Liver (tissue), 8 donors: ENCODE measurements at regions not wholly inside any gene's neighbourhood (a gene's known extent, or its start where the extent isn't known, plus 50 kb on each side); places are given as distances from the start of the nearest gene placed in this dataset.

Source experiments
- DNase-seq: peaks from one replicate; pipeline ENCODE4 v3.0.0-alpha.2; 2017; ENCODE audit warnings: low spot score
- H3K27ac ChIP-seq, 2 donors: one replicate each; pipeline ENCODE4 v1.7.0; 2013; ENCODE audit warnings: inconsistent platforms in 2 of 2, low read length in 2 of 2, control low read depth in 1 of 2, low read depth in 1 of 2, mild to moderate bottlenecking in 1 of 2
- H3K27me3 ChIP-seq, 4 donors: one replicate each; pipeline versions ENCODE4 v1.6.1 to v1.7.0; 2013; ENCODE audit warnings: low read length in 3 of 4, inconsistent platforms in 1 of 4, mild to moderate bottlenecking in 1 of 4, moderate library complexity in 1 of 4; ENCODE audit not compliant: control insufficient read depth in 4 of 4, insufficient read depth in 4 of 4
- H3K36me3 ChIP-seq, 4 donors: one replicate each; pipeline versions ENCODE4 v1.6.1 to v1.7.0; 2013; ENCODE audit warnings: low read length in 3 of 4, mild to moderate bottlenecking in 3 of 4, low read depth in 1 of 4, moderate library complexity in 1 of 4; ENCODE audit not compliant: control insufficient read depth in 4 of 4, insufficient read depth in 3 of 4
- H3K4me1 ChIP-seq, 4 donors: one replicate each; pipeline versions ENCODE4 v1.6.1 to v1.7.0; 2013; ENCODE audit warnings: low read length in 3 of 4, mild to moderate bottlenecking in 3 of 4, moderate library complexity in 1 of 4; ENCODE audit not compliant: control insufficient read depth in 4 of 4, insufficient read depth in 4 of 4
- H3K4me3 ChIP-seq, 3 donors: one replicate each; pipeline versions ENCODE4 v1.6.1 to v1.7.0; 2013; ENCODE audit warnings: low read length in 3 of 3, control low read depth in 1 of 3, low read depth in 1 of 3, mild to moderate bottlenecking in 1 of 3
- H3K9ac ChIP-seq, 2 donors: one replicate each; pipeline ENCODE4 v1.7.0; 2013; ENCODE audit warnings: low read length in 2 of 2, mild to moderate bottlenecking in 2 of 2, moderate library complexity in 2 of 2, control low read depth in 1 of 2, low read depth in 1 of 2
- H3K9me3 ChIP-seq, 4 donors: one replicate each; pipeline versions ENCODE4 v1.6.1 to v1.7.0; 2013; ENCODE audit warnings: low read length in 3 of 4; ENCODE audit not compliant: control insufficient read depth in 4 of 4
- ATF3 ChIP-seq: IDR thresholded peaks from 2 replicates; pipeline ENCODE4 v1.6.1; 2016; ENCODE audit warnings: antibody characterized with exemption
- CTCF ChIP-seq: fragments of 150-350 bp; IDR thresholded peaks from 2 replicates; pipeline ENCODE4 v1.5.1; 2017; ENCODE audit warnings: improper control_type of control experiment, low read depth, low read length; ENCODE audit not compliant: missing input control
- EGR1 ChIP-seq, 2 donors: IDR thresholded peaks; 2 replicates each; pipeline ENCODE4 v1.6.1; 2016 to 2018; ENCODE audit warnings: antibody characterized with exemption in 2 of 2, low read depth in 2 of 2
- FOXA1 ChIP-seq: IDR thresholded peaks from 2 replicates; pipeline ENCODE4 v1.6.1; 2016; ENCODE audit warnings: antibody characterized with exemption
- FOXA2 ChIP-seq: IDR thresholded peaks from 2 replicates; pipeline ENCODE4 v1.6.1; 2016; ENCODE audit warnings: antibody characterized with exemption
- GABPA ChIP-seq, 2 donors: IDR thresholded peaks in 1 of 2; conservative IDR thresholded peaks in 1 of 2; 2 replicates each; pipeline ENCODE4 v1.6.1; 2016; ENCODE audit warnings: antibody characterized with exemption in 2 of 2, mild to moderate bottlenecking in 1 of 2, moderate library complexity in 1 of 2
- HNF4A ChIP-seq, 2 donors: conservative IDR thresholded peaks; 2 replicates each; pipeline ENCODE4 v1.6.1; 2016; ENCODE audit warnings: antibody characterized with exemption in 2 of 2, mild to moderate bottlenecking in 2 of 2
- HNF4G ChIP-seq: IDR thresholded peaks from 2 replicates; pipeline ENCODE4 v1.6.1; 2016; ENCODE audit warnings: antibody characterized with exemption
- JUND ChIP-seq, 2 donors: IDR thresholded peaks; 2 replicates each; pipeline ENCODE4 v1.6.1; 2016; ENCODE audit warnings: antibody characterized with exemption in 2 of 2
- MAX ChIP-seq: IDR thresholded peaks from 2 replicates; pipeline ENCODE4 v1.6.1; 2016; ENCODE audit warnings: antibody characterized with exemption
- NR2F2 ChIP-seq: IDR thresholded peaks from 2 replicates; pipeline ENCODE4 v1.6.1; 2016; ENCODE audit warnings: antibody characterized with exemption
- RAD21 ChIP-seq, 2 donors: IDR thresholded peaks; 2 replicates each; pipeline ENCODE4 v1.6.1; 2016; ENCODE audit warnings: antibody characterized with exemption in 2 of 2, mild to moderate bottlenecking in 2 of 2
- REST ChIP-seq: IDR thresholded peaks from 2 replicates; pipeline ENCODE4 v1.6.1; 2016; ENCODE audit warnings: antibody characterized with exemption, mild to moderate bottlenecking
- RXRA ChIP-seq, 2 donors: IDR thresholded peaks; 2 replicates each; pipeline ENCODE4 v1.6.1; 2017 to 2018; ENCODE audit warnings: antibody characterized with exemption in 2 of 2, mild to moderate bottlenecking in 1 of 2
- SP1 ChIP-seq: IDR thresholded peaks from 2 replicates; pipeline ENCODE4 v1.6.1; 2018; ENCODE audit warnings: antibody characterized with exemption, mild to moderate bottlenecking
- TAF1 ChIP-seq: conservative IDR thresholded peaks from 2 replicates; pipeline ENCODE4 v1.6.1; 2016; ENCODE audit warnings: antibody characterized with exemption, mild to moderate bottlenecking
- YY1 ChIP-seq: IDR thresholded peaks from 2 replicates; pipeline ENCODE4 v1.6.1; 2016; ENCODE audit warnings: antibody characterized with exemption, mild to moderate bottlenecking
- ZBTB33 ChIP-seq: IDR thresholded peaks from 2 replicates; pipeline ENCODE4 v1.6.1; 2016; ENCODE audit warnings: antibody characterized with exemption
- WGBS: extraction: QIAGEN DNeasy Blood & Tissue Kit; methylation state at CpG from one replicate; pipeline ENCODE4 v1.1.7; 2013; 5-methylcytosine and 5-hydroxymethylcytosine counted together
- donor health status: healthy.
- donor health status: healthy.
- donor health status: healthy.
- donor health status: healthy.
- donor health status: healthy.

- Histone ChIP-seq H3K27ac (no peak overlapping the region), H3K4me3 (no peak overlapping the region), H3K36me3 (no peaks in the 10 kb centered on the region), H3K9ac (no peak overlapping the region), H3K27me3 (no peaks in the 10 kb centered on the region), H3K9me3 (no peaks in the 10 kb centered on the region), H3K4me1 (no peaks in the 10 kb centered on the region)
- 42% methylated on average over 1 of the region's 1 CpG for WGBS
- DNase-seq: no peak
- TF ChIP-seq CTCF (no peak), RAD21 (IDR thresholded peaks at IDR 0.05) (no peak), HNF4G (no peak), HNF4A (conservative IDR thresholded peaks at IDR 0.05) (no peak), FOXA1 (no peak), FOXA2 (no peak), NR2F2 (no peak), JUND (IDR thresholded peaks at IDR 0.05) (no peak), SP1 (no peak)
Observed at GRCh38 chr3:101172516-101172915, 147.9 kb downstream of the IMPG2 start.

GRCh38 chr3:101171681-101172191 is 148.6 kb downstream of the IMPG2 start:
- Histone ChIP-seq H3K4me1 (no peaks in the 10 kb centered on the region), H3K36me3 (no peaks in the 10 kb centered on the region), H3K27ac (no peak overlapping the region), H3K27me3 (no peaks in the 10 kb centered on the region), H3K4me3 (no peak overlapping the region), H3K9me3 (no peaks in the 10 kb centered on the region), H3K9ac (no peak overlapping the region)
- no peak for DNase-seq
- TF ChIP-seq TAF1 (no peak), RXRA (IDR thresholded peaks at IDR 0.05) (no peak), EGR1 (IDR thresholded peaks at IDR 0.05; ENCODE audit: low read depth in 2 of 2) (no peak), ATF3 (no peak), GABPA (IDR thresholded peaks at IDR 0.05 in 1 of 2, conservative IDR thresholded peaks at IDR 0.05 in 1 of 2) (no peak), HNF4G (no peak), ZBTB33 (no peak), CTCF (no peak), FOXA1 (no peak), FOXA2 (no peak), SP1 (no peak), YY1 (no peak), REST (no peak), HNF4A (conservative IDR thresholded peaks at IDR 0.05) (no peak), JUND (IDR thresholded peaks at IDR 0.05) (no peak), RAD21 (IDR thresholded peaks at IDR 0.05) (no peak), MAX (no peak)
- WGBS: 89% methylated on average over 2 of the region's 2 CpGs
